ENCODE measurements at regions not wholly inside any gene's neighbourhood (a gene's known extent, or its start where the extent isn't known, plus 50 kb on each side); places are given as distances from the start of the nearest gene placed in this dataset.

- TF ChIP-seq TSHZ2 (CRISPR knock-in tag; IDR thresholded peaks at IDR 0.05) (no peak), ZNF565 (CRISPR knock-in tag; conservative IDR thresholded peaks at IDR 0.05; ENCODE audit: low read depth) (no peak), ARNTL (CRISPR knock-in tag; IDR thresholded peaks at IDR 0.05; ENCODE audit: borderline replicate concordance, low read depth) (no peak), PATZ1 (CRISPR knock-in tag; IDR thresholded peaks at IDR 0.05; ENCODE audit: borderline replicate concordance) (no peak)
Observed at GRCh38 chr15:38740206-38740605, 175.6 kb upstream of the RASGRP1 start.
